K562 (cell line): ENCODE measurements at regions not wholly inside any gene's neighbourhood (a gene's known extent, or its start where the extent isn't known, plus 50 kb on each side); places are given as distances from the start of the nearest gene placed in this dataset.
A peak's percentile ranks its signal among the peaks of the same experiment; 100 is the strongest.

ENCODE experiments used
- ATAC-seq: fragments of 200-7000 bp; cut with Tn5 transposase; 3 replicates; pipeline ENCODE4 v1.9.1; 2020; ENCODE audit warnings: moderate library complexity
- BruUV-seq: library from RNA; stranded (reverse); fragments of 400-500 nt; replicated peaks from 2 replicates; lab custom pipeline; 2021; lab: Mats Ljungman, UMichigan
- CTCF ChIA-PET: fragments of 300-600 bp; formaldehyde crosslinking; extraction: SDS; loops from one replicate; lab custom pipeline; 2021; ENCODE audit warnings: low intra/inter-chr PET ratio; lab: Yijun Ruan, JAX
- POLR2A ChIA-PET: fragments of 300-600, 350-650 bp; sonication (Branson Sonifier 250); formaldehyde crosslinking; extraction: SDS; loops from one replicate; lab custom pipeline; 2021; ENCODE audit warnings: antibody characterized with exemption, inconsistent platforms; lab: Yijun Ruan, JAX
- DNase-seq, 4 experiments: peaks; one replicate each; pipeline versions ENCODE4 v3.0.0 to v3.0.0-alpha.2; 2011 to 2018; ENCODE audit warnings: low spot score in 3 of 4, mixed read lengths in 3 of 4; ENCODE audit errors: extremely low read depth in 1 of 4
- FAIRE-seq: peaks from 2 replicates; lab custom pipeline; 2011; peaks lifted over from hg19 to GRCh38; lab: Jason Lieb, UNC
- H2AFZ ChIP-seq: 2 replicates; pipeline ENCODE4 v1.6.0; 2011; ENCODE audit warnings: low read depth, low read length, control low read depth, inconsistent platforms
- H3K27ac ChIP-seq: fragments of 200-600 bp; 3 replicates; pipeline ENCODE4 v1.8.0; 2011; ENCODE audit warnings: low read depth, mild to moderate bottlenecking, control low read depth, inconsistent platforms, low read length, moderate library complexity, mixed read lengths; ENCODE audit errors: extremely low read depth
- H3K27me3 ChIP-seq, 2 experiments: fragments of 300-600 bp in 1 of 2; 2 replicates in 1 of 2; 3 replicates in 1 of 2; pipeline versions ENCODE4 v1.6.0 to v1.8.0; 2011; ENCODE audit warnings: inconsistent platforms in 2 of 2, low read length in 2 of 2, mild to moderate bottlenecking in 1 of 2, mixed read lengths in 1 of 2, moderate library complexity in 1 of 2; ENCODE audit not compliant: control insufficient read depth in 2 of 2, insufficient read depth in 2 of 2
- H3K36me3 ChIP-seq: fragments of 300-600 bp; 3 replicates; pipeline ENCODE4 v1.8.0; 2011; ENCODE audit warnings: mild to moderate bottlenecking, low read length, inconsistent platforms; ENCODE audit not compliant: control insufficient read depth, insufficient read depth
- H3K4me1 ChIP-seq, 2 experiments: fragments of 200-600 bp in 1 of 2; replicated peaks in 1 of 2; 2 replicates in 1 of 2; 3 replicates in 1 of 2; pipeline versions ENCODE4 v1.5.1 to v1.8.0; 2011; ENCODE audit warnings: inconsistent platforms in 2 of 2, low read length in 2 of 2, mild to moderate bottlenecking in 1 of 2, mixed read lengths in 1 of 2, moderate library complexity in 1 of 2; ENCODE audit not compliant: control insufficient read depth in 2 of 2, insufficient read depth in 2 of 2
- H3K4me2 ChIP-seq: 2 replicates; pipeline ENCODE4 v1.6.1; 2011; ENCODE audit warnings: low read length, control low read depth, inconsistent platforms, mixed read lengths; ENCODE audit not compliant: insufficient read depth
- H3K4me3 ChIP-seq: fragments of 200-600 bp; sonication (generic), shearing (Covaris generic); 2 replicates; pipeline ENCODE4 v1.5.1; 2016; ENCODE audit warnings: control low read depth, inconsistent platforms
- H3K79me2 ChIP-seq: fragments of 200-600 bp; 3 replicates; pipeline ENCODE4 v1.8.0; 2011; ENCODE audit warnings: low read length, inconsistent platforms; ENCODE audit not compliant: control insufficient read depth, insufficient read depth
- H3K9ac ChIP-seq, 2 experiments: 2 replicates each; pipeline versions ENCODE4 v1.6.0 to v1.6.1; 2011; ENCODE audit warnings: low read depth in 2 of 2, low read length in 2 of 2, control low read depth in 1 of 2, inconsistent platforms in 1 of 2, mild to moderate bottlenecking in 1 of 2, mixed read lengths in 1 of 2; ENCODE audit not compliant: insufficient read depth in 1 of 2
- H3K9me1 ChIP-seq: one replicate; pipeline ENCODE4 v1.6.0; 2011; ENCODE audit warnings: inconsistent platforms, mild to moderate bottlenecking, low read length, moderate library complexity; ENCODE audit not compliant: control insufficient read depth, insufficient read depth
- H3K9me3 ChIP-seq: replicated peaks from 2 replicates; pipeline ENCODE4 v1.5.1; 2011; ENCODE audit warnings: low read depth, low read length, inconsistent platforms; ENCODE audit not compliant: control insufficient read depth, insufficient read depth
- H4K20me1 ChIP-seq: replicated peaks from 2 replicates; pipeline ENCODE4 v1.6.1; 2011; ENCODE audit warnings: low read length, inconsistent platforms, mixed read lengths; ENCODE audit not compliant: control insufficient read depth, insufficient read depth
- CBX5 ChIP-seq: IDR thresholded peaks from 2 replicates; pipeline ENCODE4 v1.6.1; 2014; ENCODE audit warnings: low read depth, borderline replicate concordance
- GABPB2 ChIP-seq: fragments of 250-450 bp; sonication (Bioruptor Pico); conservative IDR thresholded peaks from 2 replicates; pipeline ENCODE4 v1.5.1; 2021; ENCODE audit warnings: mild to moderate bottlenecking
- GATA2 ChIP-seq: sonication (generic); formaldehyde crosslinking; IDR thresholded peaks from 2 replicates; pipeline ENCODE4 v1.4.0; 2020; ENCODE audit warnings: mild to moderate bottlenecking, missing genetic modification reagents
- HLTF ChIP-seq: fragments of 450-650 bp; IDR thresholded peaks from 2 replicates; pipeline ENCODE4 v1.6.1; 2016
- HNRNPH1 ChIP-seq: fragments of 200-400 bp; formaldehyde crosslinking; optimal IDR thresholded peaks from 2 replicates; pipeline ENCODE3; 2017; ENCODE audit warnings: low read depth, mild to moderate bottlenecking, low read length, moderate library complexity
- KLF16 ChIP-seq: IDR thresholded peaks from 2 replicates; pipeline ENCODE4 v1.6.1; 2016; ENCODE audit warnings: antibody characterized with exemption
- MED1 ChIP-seq: sonication (generic); formaldehyde crosslinking; IDR thresholded peaks from 2 replicates; pipeline ENCODE4 v1.8.1; 2023; ENCODE audit warnings: missing genetic modification reagents, borderline replicate concordance
- NFRKB ChIP-seq: fragments of 450-650 bp; IDR thresholded peaks from 2 replicates; pipeline ENCODE4 v1.6.1; 2016; ENCODE audit warnings: low read depth
- RBM22 ChIP-seq: fragments of 200-400 bp; formaldehyde crosslinking; IDR thresholded peaks from 2 replicates; pipeline ENCODE4 v1.6.1; 2018; ENCODE audit warnings: low read length, low read depth; ENCODE audit not compliant: poor library complexity, severe bottlenecking
- SMARCB1 ChIP-seq: IDR thresholded peaks from 2 replicates; pipeline ENCODE4 v1.6.1; 2011; ENCODE audit warnings: improper control_type of control experiment, low read depth; ENCODE audit not compliant: insufficient read length
- TEAD1 ChIP-seq, 2 experiments: fragments of 450-650 bp in 1 of 2; sonication (generic) in 1 of 2; formaldehyde crosslinking; IDR thresholded peaks; 2 replicates each; pipeline versions ENCODE4 v1.4.0 to v1.8.0; 2020 to 2022; ENCODE audit warnings: mild to moderate bottlenecking in 2 of 2, missing genetic modification reagents in 1 of 2
- TRIM28 ChIP-seq: fragments of 450-650 bp; IDR thresholded peaks from 2 replicates; pipeline ENCODE4 v1.6.1; 2017
- ZBTB12 ChIP-seq: fragments of 250-450 bp; sonication (Bioruptor Pico); IDR thresholded peaks from 2 replicates; pipeline ENCODE4 v1.4.0; 2020
- ZNF174 ChIP-seq: fragments of 250-450 bp; sonication (Bioruptor Pico); IDR thresholded peaks from 2 replicates; pipeline ENCODE4 v1.4.0; 2020; ENCODE audit warnings: mild to moderate bottlenecking
- ZNF232 ChIP-seq: sonication (generic); formaldehyde crosslinking; IDR thresholded peaks from 2 replicates; pipeline ENCODE4 v1.8.0; 2022; ENCODE audit warnings: mild to moderate bottlenecking, missing genetic modification reagents
- WGBS: fragments of 100-300 bp; shearing (Covaris generic); methylation state at CpG from one replicate; pipeline ENCODE4 v1.1.6; 2016; ENCODE audit warnings: low coverage, mixed read lengths; ENCODE audit not compliant: insufficient coverage; ENCODE audit errors: missing lambda C conversion rate; 5-methylcytosine and 5-hydroxymethylcytosine counted together
- in situ Hi-C: fragments of 300-500 bp; cut with MboI; formaldehyde crosslinking; loops from 4 replicates; pipeline ENCODE4 v1.15.0; 2018; ENCODE audit warnings: inconsistent platforms, mixed read lengths
- intact Hi-C: fragments of 100-400 bp; cut with micrococcal nuclease; formaldehyde crosslinking; loops from 2 replicates; pipeline ENCODE4 v1.14.2; 2022
- TF ChIP-seq, protein P1 (sequence below), 3 experiments: fragments of 200-800 bp in 1 of 3; sonication (Bioruptor generic) in 1 of 3; sonication (generic) in 1 of 3; formaldehyde crosslinking in 1 of 3; IDR thresholded peaks; 2 replicates each; pipeline versions ENCODE4 v1.6.1 to v1.8.0; 2016 to 2022; ENCODE audit warnings: mild to moderate bottlenecking in 2 of 3, missing compliant biosample characterization in 2 of 3, missing genetic modification characterization in 2 of 3, missing genetic modification reagents in 1 of 3
- TF ChIP-seq, protein P2 (sequence below): fragments of 450-650 bp; IDR thresholded peaks from 2 replicates; pipeline ENCODE4 v1.6.1; 2018; ENCODE audit warnings: mild to moderate bottlenecking, low read depth; ENCODE audit not compliant: partially characterized antibody
- TF ChIP-seq, protein P3 (sequence below): fragments of 450-650 bp; IDR thresholded peaks from 2 replicates; pipeline ENCODE4 v1.6.1; 2016; ENCODE audit warnings: mild to moderate bottlenecking

DNA sequence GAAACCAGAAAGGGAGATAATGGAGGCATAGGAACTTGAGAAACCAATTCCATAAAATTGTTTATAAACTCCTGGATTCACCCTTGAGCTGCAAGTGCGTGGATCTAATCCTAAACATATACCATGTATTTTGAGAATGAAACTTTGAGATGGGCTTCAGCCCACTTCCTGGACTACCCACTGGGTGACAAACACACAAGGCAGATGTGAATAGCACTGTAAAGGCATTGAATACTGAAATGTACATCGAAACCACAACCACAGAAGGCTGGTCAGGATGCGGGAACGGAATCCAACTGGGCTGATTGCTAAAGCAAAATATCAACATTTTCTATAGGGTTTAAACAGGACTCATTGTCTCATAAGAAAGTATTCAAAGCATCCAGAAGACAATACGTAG, 228.5 kb upstream of the ZEB2 start (continued):
- no peak for TF ChIP-seq SMARCB1

GRCh38 chr2:144747571-144747970, 227.7 kb upstream of the ZEB2 start:
- in situ Hi-C loops (no loop called here), intact Hi-C loops (no loop called here)
- 67% methylated on average over 14 of the region's 14 CpGs for WGBS
- no peak for ATAC-seq
- Histone ChIP-seq H3K36me3 (no peaks in the 10 kb centered on the region), H3K4me2 (no peak overlapping the region), H3K9me1 (no peaks in the 10 kb centered on the region), H3K9ac (no peak overlapping the region), H4K20me1 (no peaks in the 10 kb centered on the region), H3K79me2 (no peaks in the 10 kb centered on the region), H3K9me3 (peaks cover 10% of the 10 kb centered on the region), H2AFZ (no peak overlapping the region), H3K27me3 (no peaks in the 10 kb centered on the region), H3K27ac (no peak overlapping the region), H3K4me3 (no peak overlapping the region), H3K4me1 (no peaks in the 10 kb centered on the region)
- DNase-seq = peak in 3 of 4 experiments; percentile 16 to 26 (median 17)
- no TSS peak for BruUV-seq
- CTCF ChIA-PET = no interaction called here
- no peak for FAIRE-seq
- POLR2A ChIA-PET = no interaction called here
- TF ChIP-seq ZNF232 (no peak), HNRNPH1 (no peak), MED1 (no peak), ZBTB12 (no peak), NFRKB (no peak), ZNF174 (CRISPR knock-in tag) (no peak), TEAD1 (CRISPR knock-in tag; IDR thresholded peaks at IDR 0.05) (no peak), GABPB2 (CRISPR knock-in tag) (no peak), CBX5 (peak; percentile 90), TRIM28 (peak; percentile 77), KLF16 (no peak), RBM22 (no peak), GATA2 (CRISPR knock-in tag) (no peak), HLTF (no peak)
- TF ChIP-seq, protein P1, sequence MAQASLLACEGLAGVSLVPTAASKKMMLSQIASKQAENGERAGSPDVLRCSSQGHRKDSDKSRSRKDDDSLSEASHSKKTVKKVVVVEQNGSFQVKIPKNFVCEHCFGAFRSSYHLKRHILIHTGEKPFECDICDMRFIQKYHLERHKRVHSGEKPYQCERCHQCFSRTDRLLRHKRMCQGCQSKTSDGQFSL (CRISPR knock-in tag; IDR thresholded peaks at IDR 0.05) = no peak
- TF ChIP-seq, protein P1 (tag; IDR thresholded peaks at IDR 0.05) = no peak
- TF ChIP-seq, protein P2, sequence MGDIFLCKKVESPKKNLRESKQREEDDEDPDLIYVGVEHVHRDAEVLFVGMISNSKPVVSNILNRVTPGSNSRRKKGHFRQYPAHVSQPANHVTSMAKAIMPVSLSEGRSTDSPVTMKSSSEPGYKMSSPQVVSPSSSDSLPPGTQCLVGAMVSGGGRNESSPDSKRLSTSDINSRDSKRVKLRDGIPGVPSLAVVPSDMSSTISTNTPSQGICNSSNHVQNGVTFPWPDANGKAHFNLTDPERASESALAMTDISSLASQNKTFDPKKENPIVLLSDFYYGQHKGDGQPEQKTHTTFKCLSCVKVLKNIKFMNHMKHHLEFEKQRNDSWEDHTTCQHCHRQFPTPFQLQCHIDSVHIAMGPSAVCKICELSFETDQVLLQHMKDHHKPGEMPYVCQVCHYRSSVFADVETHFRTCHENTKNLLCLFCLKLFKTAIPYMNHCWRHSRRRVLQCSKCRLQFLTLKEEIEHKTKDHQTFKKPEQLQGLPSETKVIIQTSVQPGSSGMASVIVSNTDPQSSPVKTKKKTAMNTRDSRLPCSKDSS = peak; percentile 59
- TF ChIP-seq, protein P3, sequence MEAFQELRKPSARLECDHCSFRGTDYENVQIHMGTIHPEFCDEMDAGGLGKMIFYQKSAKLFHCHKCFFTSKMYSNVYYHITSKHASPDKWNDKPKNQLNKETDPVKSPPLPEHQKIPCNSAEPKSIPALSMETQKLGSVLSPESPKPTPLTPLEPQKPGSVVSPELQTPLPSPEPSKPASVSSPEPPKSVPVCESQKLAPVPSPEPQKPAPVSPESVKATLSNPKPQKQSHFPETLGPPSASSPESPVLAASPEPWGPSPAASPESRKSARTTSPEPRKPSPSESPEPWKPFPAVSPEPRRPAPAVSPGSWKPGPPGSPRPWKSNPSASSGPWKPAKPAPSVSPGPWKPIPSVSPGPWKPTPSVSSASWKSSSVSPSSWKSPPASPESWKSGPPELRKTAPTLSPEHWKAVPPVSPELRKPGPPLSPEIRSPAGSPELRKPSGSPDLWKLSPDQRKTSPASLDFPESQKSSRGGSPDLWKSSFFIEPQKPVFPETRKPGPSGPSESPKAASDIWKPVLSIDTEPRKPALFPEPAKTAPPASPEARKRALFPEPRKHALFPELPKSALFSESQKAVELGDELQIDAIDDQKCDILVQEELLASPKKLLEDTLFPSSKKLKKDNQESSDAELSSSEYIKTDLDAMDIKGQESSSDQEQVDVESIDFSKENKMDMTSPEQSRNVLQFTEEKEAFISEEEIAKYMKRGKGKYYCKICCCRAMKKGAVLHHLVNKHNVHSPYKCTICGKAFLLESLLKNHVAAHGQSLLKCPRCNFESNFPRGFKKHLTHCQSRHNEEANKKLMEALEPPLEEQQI = peak; percentile 46; the same call in 1 of the 2 replicates
